GM12872 (cell line): ENCODE measurements at regions not wholly inside any gene's neighbourhood (a gene's known extent, or its start where the extent isn't known, plus 50 kb on each side); places are given as distances from the start of the nearest gene placed in this dataset.

ENCODE experiments used
- TF ChIP-seq, protein P1 (sequence below): IDR thresholded peaks from 3 replicates; pipeline ENCODE4 v1.5.1; 2011; ENCODE audit warnings: low read depth, mild to moderate bottlenecking, low read length, moderate library complexity; ENCODE audit not compliant: insufficient read depth

DNA sequence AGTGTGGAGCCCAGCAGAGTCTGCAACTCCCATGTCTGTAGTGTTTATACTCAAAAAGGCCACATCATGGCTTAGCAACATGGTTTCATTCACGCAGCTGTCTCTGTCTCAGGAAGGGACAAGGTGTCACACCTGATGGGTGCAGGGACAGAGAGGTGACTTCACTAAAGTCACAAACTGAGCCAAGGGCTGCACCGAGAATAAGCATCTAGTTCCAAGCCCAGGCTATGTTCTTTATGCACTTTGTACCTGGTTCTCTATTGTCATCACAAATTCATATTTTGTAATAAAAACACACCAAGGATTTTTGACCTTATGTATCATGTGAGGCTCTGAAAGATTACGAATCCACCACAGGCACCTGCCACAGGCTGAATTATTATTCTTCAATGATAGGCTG is 64.9 kb upstream of the STK32A start:
- TF ChIP-seq, protein P1, sequence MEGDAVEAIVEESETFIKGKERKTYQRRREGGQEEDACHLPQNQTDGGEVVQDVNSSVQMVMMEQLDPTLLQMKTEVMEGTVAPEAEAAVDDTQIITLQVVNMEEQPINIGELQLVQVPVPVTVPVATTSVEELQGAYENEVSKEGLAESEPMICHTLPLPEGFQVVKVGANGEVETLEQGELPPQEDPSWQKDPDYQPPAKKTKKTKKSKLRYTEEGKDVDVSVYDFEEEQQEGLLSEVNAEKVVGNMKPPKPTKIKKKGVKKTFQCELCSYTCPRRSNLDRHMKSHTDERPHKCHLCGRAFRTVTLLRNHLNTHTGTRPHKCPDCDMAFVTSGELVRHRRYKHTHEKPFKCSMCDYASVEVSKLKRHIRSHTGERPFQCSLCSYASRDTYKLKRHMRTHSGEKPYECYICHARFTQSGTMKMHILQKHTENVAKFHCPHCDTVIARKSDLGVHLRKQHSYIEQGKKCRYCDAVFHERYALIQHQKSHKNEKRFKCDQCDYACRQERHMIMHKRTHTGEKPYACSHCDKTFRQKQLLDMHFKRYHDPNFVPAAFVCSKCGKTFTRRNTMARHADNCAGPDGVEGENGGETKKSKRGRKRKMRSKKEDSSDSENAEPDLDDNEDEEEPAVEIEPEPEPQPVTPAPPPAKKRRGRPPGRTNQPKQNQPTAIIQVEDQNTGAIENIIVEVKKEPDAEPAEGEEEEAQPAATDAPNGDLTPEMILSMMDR = no peak

DNA sequence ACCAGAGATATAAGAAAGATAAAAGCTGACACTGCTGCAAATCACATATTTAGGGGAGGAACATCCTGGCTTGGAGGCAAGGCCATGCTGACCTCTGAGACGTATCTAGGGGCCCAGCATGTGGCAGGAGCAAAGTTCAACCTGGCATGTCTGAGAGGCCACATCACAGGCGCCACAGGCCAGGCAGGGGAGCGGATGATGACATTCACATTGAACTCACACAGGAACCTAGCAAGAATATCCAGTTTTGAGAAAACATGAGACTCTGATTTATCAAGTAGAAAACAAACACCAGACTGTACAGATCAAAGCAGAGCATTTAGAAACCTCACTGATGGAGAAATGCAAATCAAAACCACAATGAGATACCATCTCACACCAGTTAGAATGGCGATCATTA is 64.2 kb upstream of the STK32A start:
- TF ChIP-seq, protein P1 = no peak

DNA sequence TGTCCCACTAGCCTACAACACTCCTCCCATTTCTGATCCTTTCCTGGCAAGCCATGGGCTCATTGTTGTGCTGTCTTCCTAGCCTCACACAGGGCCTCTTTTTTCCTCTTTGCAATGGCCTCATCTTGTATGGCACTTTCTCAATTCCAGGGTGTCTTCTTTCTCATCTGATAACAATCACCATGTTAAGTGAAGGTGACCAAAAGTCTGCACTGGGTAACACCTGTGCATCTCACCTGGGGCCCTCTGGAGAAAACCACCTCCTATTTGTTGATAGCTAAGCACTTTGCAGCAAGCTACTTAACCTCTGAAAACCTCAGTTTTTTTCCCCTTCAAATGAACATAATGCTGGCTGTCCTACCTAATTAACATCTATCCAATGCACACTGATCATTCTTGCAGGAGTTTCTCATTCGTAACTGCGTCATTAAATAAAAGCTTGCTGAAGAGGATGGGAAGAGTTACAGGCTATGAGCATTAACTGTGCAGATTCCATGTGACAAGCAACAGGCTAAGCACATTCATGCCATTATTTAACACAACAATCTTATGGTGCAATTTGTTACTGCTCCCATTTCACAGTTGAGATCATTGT is 60.1 kb upstream of the STK32A start:
- TF ChIP-seq, protein P1 = no peak

DNA sequence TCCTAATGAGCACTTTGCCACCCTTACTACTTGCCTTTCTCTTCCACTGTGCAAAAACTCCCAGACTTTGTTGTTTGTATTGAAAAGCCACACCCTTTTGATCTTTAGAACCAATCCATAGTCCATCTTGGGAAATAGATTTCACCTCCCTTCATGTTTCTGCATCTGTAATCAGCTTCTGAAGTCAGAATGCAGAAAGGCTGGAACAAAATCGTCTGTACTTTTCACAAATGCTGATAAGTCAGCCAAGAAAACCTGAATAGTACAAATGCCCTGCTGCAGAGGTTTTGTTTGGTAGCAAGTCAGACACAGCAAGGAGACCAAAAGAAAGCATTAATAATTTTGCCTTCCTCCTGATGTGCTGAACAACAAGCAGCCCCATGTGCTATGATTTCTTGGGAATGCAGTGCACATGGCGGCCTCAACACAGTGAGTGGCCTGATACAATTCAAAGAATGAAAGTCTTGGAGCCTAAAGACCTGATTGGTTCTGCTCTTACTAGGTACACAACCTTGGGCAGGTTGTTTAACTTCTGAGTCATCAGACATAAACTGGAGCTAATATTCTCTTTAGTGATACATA is 59.2 kb upstream of the STK32A start:
- TF ChIP-seq, protein P1 = no peak

DNA sequence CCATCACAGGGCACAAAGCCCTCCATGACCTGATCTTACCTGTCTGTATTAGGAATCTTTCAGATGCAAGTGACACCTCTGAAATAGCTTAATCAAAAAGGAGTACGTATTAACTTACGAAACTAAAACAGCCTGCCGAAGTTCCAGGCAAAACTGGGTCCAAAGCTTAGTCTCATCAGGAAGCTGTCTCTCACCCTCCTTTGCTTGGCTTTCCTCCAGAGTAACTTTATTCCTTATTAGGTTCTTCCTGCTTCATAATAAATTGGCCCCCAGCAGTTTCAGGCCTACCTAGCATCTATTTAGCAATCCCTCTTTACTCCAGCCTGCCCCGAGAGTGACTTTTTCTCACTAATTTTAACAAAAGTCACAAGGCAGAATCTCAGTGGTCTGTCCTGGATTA is 58.4 kb upstream of the STK32A start:
- TF ChIP-seq, protein P1 = no peak

DNA sequence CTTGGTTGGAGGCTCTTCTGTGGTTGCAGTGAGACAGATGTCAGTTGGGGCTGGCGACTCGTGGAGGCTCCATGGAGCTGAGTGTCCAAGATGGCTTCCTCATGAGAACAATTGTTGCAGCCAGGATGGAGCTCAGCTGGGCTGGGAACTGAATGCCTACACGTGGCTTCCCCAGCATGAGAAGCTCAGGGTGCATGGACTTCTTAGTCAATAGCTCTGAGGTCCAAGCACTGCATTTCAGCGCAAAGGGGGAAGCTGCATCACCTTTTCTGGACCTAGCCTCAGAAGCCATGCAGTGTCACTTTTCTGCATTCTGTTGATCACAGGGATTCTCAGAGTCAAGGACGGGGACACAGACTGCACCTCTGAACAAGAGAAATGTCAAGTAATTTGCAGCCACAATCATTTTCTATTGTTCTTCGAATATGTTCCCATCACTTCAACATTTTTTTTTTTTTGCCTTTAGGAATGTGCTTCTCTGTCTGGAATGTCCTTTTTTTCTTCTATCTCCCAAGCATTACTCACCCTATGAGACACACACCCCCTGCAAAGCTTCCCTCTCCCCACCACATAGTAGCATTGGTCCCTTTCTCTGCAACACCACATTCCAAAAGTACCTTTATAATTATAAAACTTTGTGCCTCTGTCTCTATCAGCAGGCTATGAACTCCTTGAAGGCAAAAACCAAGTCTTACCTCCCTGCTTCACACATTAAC is 57.5 kb upstream of the STK32A start:
- TF ChIP-seq, protein P1 = no peak

DNA sequence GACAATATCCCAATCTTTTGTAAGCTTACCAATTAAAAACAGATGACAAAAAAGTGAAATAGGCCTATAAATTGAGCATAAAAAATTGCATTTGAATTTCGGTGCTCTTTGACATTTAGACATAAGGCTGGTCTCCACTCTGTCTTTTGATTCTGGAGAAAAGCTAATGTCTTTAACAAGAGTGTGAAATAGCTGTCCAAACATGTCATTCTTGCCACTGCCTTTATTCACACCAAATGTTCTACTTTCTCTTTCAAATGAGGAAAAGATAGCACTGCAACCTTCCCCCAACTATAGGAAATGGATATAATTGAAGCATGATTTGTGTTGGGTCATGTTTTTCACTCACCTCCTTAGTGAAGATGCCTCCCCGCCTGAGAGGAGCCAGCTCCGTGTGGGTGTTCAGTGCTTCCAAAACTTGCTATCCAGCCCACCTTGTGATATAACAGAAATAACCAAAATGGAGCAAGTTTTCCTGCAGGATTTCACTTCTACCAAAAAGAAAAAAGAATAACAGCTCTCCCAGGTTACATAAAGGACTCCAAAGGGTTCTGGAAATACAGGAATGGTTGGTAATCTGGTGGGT is 55.2 kb upstream of the STK32A start:
- TF ChIP-seq, protein P1 = no peak
